A673 (cell line): ENCODE measurements at regions not wholly inside any gene's neighbourhood (a gene's known extent, or its start where the extent isn't known, plus 50 kb on each side); places are given as distances from the start of the nearest gene placed in this dataset.

Experiments
- BruUV-seq: library from RNA; stranded (reverse); fragments of 400-500 nt; replicated peaks from 2 replicates; lab custom pipeline; 2021; lab: Mats Ljungman, UMichigan
- CTCF ChIA-PET: fragments of 300-600 bp; sonication (Branson Sonifier 250); formaldehyde crosslinking; loops from one replicate; lab custom pipeline; 2022; ENCODE audit warnings: antibody characterized with exemption; lab: Charles Lee
- POLR2A ChIA-PET: fragments of 300-600 bp; sonication (Branson Sonifier 250); formaldehyde crosslinking; loops from one replicate; lab custom pipeline; 2022; ENCODE audit warnings: antibody characterized with exemption; ENCODE audit not compliant: low non-redundant PET; lab: Charles Lee
- DNase-seq: peaks from one replicate; pipeline ENCODE4 v3.0.0-alpha.2; 2015; ENCODE audit warnings: low spot score
- H3K27ac ChIP-seq: fragments of 200-600 bp; sonication (generic); 2 replicates; pipeline ENCODE4 v1.5.1; 2016; ENCODE audit warnings: mixed run types, low read depth, mild to moderate bottlenecking, mixed read lengths, antibody characterized with exemption, low read length; ENCODE audit not compliant: poor library complexity, severe bottlenecking
- H3K27me3 ChIP-seq: fragments of 200-600 bp; sonication (generic); replicated peaks from 2 replicates; pipeline ENCODE4 v1.6.1; 2017; ENCODE audit warnings: mixed run types, low read depth, mild to moderate bottlenecking, mixed read lengths, antibody characterized with exemption, low read length; ENCODE audit not compliant: insufficient read depth, poor library complexity
- H3K36me3 ChIP-seq: fragments of 200-600 bp; sonication (generic); 2 replicates; pipeline ENCODE4 v1.6.1; 2016; ENCODE audit warnings: mixed run types, mild to moderate bottlenecking, mixed read lengths, antibody characterized with exemption, low read length; ENCODE audit not compliant: insufficient read depth, poor library complexity, severe bottlenecking
- H3K4me1 ChIP-seq: fragments of 200-600 bp; sonication (generic); 2 replicates; pipeline ENCODE4 v1.6.1; 2017; ENCODE audit warnings: mixed run types, mild to moderate bottlenecking, mixed read lengths, antibody characterized with exemption, low read length; ENCODE audit not compliant: insufficient read depth, poor library complexity, severe bottlenecking
- H3K4me3 ChIP-seq: fragments of 200-600 bp; sonication (generic); 2 replicates; pipeline ENCODE4 v1.5.1; 2016; ENCODE audit warnings: low read depth, mixed run types, mild to moderate bottlenecking, mixed read lengths, low read length; ENCODE audit not compliant: poor library complexity, severe bottlenecking
- H3K9me3 ChIP-seq: fragments of 200-600 bp; sonication (generic); 2 replicates; pipeline ENCODE4 v1.6.1; 2016; ENCODE audit warnings: mixed run types, low read depth, mild to moderate bottlenecking, mixed read lengths, antibody characterized with exemption, low read length; ENCODE audit not compliant: poor library complexity, severe bottlenecking
- CTCF ChIP-seq: fragments of 300-800, 200-600 bp; sonication (generic); conservative IDR thresholded peaks from 2 replicates; pipeline ENCODE4 v1.5.1; 2017; ENCODE audit warnings: low read depth, mild to moderate bottlenecking, antibody characterized with exemption, low read length, moderate library complexity, mixed read lengths
- EZH2 ChIP-seq: fragments of 200-600 bp; sonication (generic); IDR thresholded peaks from 2 replicates; pipeline ENCODE4 v1.6.1; 2017; ENCODE audit warnings: borderline replicate concordance, low read depth, mild to moderate bottlenecking, mixed read lengths, antibody characterized with exemption, low read length; ENCODE audit not compliant: poor library complexity, severe bottlenecking
- intact Hi-C: fragments of 100-400 bp; cut with micrococcal nuclease; formaldehyde crosslinking; loops from one replicate; pipeline ENCODE4 v1.10.0; 2022; ENCODE audit not compliant: unreplicated experiment

DNA sequence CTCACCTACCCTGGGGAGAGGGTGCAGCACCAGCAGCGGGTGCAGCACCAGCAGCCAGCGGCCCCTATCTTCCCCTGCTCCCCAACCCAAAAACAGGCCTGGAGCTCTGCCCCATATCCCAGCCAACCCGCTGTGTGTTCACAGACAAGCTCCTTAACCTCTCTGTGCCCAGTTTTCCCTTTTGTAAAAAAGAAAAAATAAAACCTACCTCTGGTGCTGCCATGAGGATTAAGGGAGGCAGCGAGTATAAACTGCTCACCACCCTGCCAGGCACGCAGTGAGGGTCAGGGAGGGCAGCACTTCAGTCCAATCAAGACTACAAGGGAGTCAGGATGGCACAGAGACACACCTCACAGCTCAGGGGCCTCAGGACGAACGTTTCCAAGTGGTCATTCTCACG is 163.3 kb downstream of the NUP210 start:
- H3K27ac ChIP-seq = no peak overlapping the region

DNA sequence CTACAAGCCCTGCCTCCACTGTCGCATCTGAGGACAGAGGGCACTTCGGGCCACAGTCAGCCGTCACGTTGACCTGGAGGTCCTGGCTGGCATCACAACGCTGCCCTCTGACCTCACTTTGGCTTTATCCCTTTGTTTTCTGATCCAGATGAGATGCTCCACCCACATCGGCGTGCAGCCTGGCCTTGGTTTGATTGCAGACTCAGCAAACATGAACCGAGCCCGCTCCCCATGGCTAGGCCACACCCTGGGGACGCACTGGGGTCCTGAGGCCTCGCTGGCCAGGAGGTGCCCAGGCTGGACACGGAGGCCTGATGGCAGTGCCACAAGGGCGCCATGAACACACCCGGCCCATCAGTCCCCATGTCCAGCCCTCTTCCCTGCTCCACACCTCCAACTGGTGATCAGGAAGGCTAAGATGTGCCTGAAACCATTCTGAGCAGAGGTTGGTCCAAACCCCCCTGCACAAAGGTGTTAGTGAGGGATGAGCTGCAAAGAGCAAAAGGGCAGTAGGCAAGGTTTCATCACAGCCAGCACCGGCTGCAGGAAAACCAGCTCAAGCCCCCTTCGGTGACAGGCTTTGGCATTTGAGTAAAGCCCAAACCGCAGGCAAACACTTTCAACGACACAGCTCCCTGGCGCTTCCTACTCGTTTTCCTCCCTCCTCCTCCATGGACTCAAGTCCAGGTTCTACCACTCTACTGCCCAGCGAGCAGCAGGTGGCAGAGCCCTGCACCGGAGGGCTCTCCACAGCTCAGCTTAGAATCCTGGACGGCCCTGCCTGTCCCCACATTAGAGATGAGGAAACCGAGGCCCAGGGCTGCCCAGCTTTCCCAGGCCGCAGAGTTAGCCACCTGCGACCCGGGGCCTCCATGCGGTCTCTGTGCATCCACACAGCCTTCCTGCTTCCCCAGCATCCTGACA is 165.8 kb downstream of the NUP210 start:
- TF ChIP-seq CTCF = no peak
- no peak for TF ChIP-seq EZH2
- no peak for DNase-seq
- ChIA-PET POLR2A (no interaction called here), CTCF (no interaction called here)
- no peak overlapping the region for H3K27ac ChIP-seq
- H3K27me3 ChIP-seq = peaks cover 2% of the 10 kb centered on the region
- BruUV-seq = no TSS peak
- intact Hi-C loops = no loop called here
- H3K4me1 ChIP-seq = no peaks in the 10 kb centered on the region
- H3K4me3 ChIP-seq = no peak overlapping the region
- no peaks in the 10 kb centered on the region for H3K9me3 ChIP-seq
- H3K36me3 ChIP-seq = no peaks in the 10 kb centered on the region

More for the DNA sequence above, 163.3 kb downstream of the NUP210 start:
- TF ChIP-seq CTCF = no peak
- no peak for TF ChIP-seq EZH2
- no peak for DNase-seq
- no TSS peak for BruUV-seq
- H3K27me3 ChIP-seq = peaks cover 2% of the 10 kb centered on the region
- POLR2A ChIA-PET = no interaction called here
- H3K9me3 ChIP-seq = no peaks in the 10 kb centered on the region
- H3K4me3 ChIP-seq = no peak overlapping the region
- H3K4me1 ChIP-seq = no peaks in the 10 kb centered on the region
- CTCF ChIA-PET = no interaction called here
- H3K36me3 ChIP-seq = no peaks in the 10 kb centered on the region
- intact Hi-C loops = no loop called here

GRCh38 chr3:13253208-13253937 is 166.7 kb downstream of the NUP210 start:
- Histone ChIP-seq H3K27me3 (peaks cover 2% of the 10 kb centered on the region), H3K36me3 (no peaks in the 10 kb centered on the region), H3K27ac (no peak overlapping the region), H3K4me3 (no peak overlapping the region), H3K4me1 (no peaks in the 10 kb centered on the region), H3K9me3 (no peaks in the 10 kb centered on the region)
- intact Hi-C loops = no loop called here
- no peak for DNase-seq
- TF ChIP-seq CTCF (no peak), EZH2 (no peak)
- CTCF ChIA-PET = no interaction called here
- POLR2A ChIA-PET = no interaction called here
- no TSS peak for BruUV-seq
